ENCODE measurements at regions not wholly inside any gene's neighbourhood (a gene's known extent, or its start where the extent isn't known, plus 50 kb on each side); places are given as distances from the start of the nearest gene placed in this dataset.

DNA sequence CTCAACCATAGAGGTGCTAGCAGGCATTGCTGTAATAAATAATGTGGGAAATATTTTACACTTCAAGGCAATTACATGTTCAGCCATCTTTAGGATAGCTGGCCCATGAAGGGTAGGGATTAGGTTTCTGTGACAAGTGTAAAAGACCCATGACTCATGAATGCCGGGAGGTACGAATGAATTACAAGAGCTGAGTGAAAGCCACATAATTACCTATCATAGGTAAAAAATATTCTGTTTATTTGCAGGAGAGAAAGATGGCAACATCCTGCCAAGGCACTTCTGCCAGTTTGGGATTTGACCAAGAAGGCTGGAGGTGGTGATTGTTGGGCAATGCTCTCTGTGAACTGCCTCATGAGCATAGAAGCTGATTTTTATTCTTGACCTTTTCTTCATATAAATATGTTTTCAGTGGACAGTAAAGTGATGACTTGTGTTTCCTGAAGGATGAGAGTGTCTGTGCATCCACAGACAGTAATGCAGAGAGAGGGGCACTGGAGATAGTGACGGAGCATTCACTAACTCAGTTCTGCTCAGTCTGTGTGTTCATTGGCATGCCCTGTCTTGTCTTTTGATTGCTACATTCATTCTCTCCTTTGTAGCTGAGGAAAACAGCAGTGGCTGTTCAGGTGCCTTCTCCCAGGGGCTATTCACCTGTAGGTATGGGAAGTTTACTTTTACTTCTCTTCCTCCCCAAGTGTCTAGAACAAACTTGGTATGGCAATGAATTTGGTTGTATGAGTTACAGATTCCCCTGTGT is 481.1 kb downstream of the TFAP2B start:
- TF ChIP-seq EP300 (IDR thresholded peaks at IDR 0.05) (no peak), POLR2AphosphoS5 (IDR thresholded peaks at IDR 0.05) (no peak), POLR2A (IDR thresholded peaks at IDR 0.05) (no peak)
- TF ChIP-seq, protein P1, sequence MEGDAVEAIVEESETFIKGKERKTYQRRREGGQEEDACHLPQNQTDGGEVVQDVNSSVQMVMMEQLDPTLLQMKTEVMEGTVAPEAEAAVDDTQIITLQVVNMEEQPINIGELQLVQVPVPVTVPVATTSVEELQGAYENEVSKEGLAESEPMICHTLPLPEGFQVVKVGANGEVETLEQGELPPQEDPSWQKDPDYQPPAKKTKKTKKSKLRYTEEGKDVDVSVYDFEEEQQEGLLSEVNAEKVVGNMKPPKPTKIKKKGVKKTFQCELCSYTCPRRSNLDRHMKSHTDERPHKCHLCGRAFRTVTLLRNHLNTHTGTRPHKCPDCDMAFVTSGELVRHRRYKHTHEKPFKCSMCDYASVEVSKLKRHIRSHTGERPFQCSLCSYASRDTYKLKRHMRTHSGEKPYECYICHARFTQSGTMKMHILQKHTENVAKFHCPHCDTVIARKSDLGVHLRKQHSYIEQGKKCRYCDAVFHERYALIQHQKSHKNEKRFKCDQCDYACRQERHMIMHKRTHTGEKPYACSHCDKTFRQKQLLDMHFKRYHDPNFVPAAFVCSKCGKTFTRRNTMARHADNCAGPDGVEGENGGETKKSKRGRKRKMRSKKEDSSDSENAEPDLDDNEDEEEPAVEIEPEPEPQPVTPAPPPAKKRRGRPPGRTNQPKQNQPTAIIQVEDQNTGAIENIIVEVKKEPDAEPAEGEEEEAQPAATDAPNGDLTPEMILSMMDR (IDR thresholded peaks at IDR 0.05) = no peak
- Histone ChIP-seq H3K36me3 (no peaks in the 10 kb centered on the region), H3K4me1 (no peaks in the 10 kb centered on the region), H3K27ac (no peak overlapping the region), H3K4me3 (no peak overlapping the region), H3K27me3 (no peaks in the 10 kb centered on the region), H3K9me3 (no peaks in the 10 kb centered on the region)
- intact Hi-C loops (cut with DNase I; ENCODE audit: low total_unique reads) = no loop called here
- no peak for DNase-seq
- WGBS, 5 donors = 77 to 93% (median 81%) methylated on average over 3 of the region's 3 CpGs

DNA sequence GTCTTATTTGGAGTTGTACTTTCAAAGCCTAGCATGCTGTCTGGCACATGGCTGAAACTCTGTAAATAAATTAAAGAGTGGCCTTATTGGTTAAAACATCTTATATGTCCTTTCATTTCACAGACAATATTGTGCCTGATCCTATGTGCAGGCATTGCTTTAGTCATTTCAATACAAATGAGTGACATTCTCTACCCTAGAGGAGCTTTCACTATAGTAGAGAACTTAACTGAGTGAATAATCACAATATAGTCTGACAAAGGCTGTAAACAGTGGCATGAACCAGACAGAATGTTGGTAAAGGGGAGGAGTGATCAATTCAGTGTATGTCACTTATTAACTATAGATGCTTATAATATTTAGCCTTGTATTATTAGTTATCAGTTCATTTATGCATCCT is 481.8 kb downstream of the TFAP2B start:
- intact Hi-C loops (cut with DNase I; ENCODE audit: low total_unique reads) = no loop called here
- TF ChIP-seq EP300 (IDR thresholded peaks at IDR 0.05) (no peak), POLR2AphosphoS5 (IDR thresholded peaks at IDR 0.05) (no peak), POLR2A (IDR thresholded peaks at IDR 0.05) (no peak)
- TF ChIP-seq, protein P1 (IDR thresholded peaks at IDR 0.05) = no peak

DNA sequence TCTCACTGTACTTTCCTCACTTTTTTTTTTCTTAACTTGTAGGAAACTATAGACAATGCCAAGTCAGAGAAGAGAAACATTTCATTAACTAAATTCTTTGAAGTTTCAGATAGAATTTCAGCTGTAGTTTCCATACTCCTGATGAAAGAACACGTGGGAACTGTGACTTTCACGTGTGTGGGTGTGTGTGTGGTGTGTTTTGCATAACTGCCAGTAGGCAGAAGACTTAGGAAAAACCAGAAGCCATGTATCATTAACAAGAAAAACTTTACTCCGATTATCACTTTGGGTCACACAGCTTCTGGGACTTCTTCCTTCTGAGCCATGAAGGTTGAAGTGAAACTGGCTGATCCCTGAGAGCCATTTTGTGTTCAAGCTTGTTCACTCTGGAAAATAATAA is 483.3 kb downstream of the TFAP2B start:
- Histone ChIP-seq H3K9me3 (no peaks in the 10 kb centered on the region), H3K4me1 (no peaks in the 10 kb centered on the region), H3K4me3 (no peak overlapping the region), H3K36me3 (no peaks in the 10 kb centered on the region), H3K27ac (no peak overlapping the region), H3K27me3 (no peaks in the 10 kb centered on the region)
- WGBS, 5 donors = 36 to 47% (median 38%) methylated on average over 3 of the region's 3 CpGs
- intact Hi-C loops (cut with DNase I; ENCODE audit: low total_unique reads) = no loop called here
- TF ChIP-seq EP300 (IDR thresholded peaks at IDR 0.05) = no peak
- TF ChIP-seq, protein P1 (IDR thresholded peaks at IDR 0.05) = no peak
- no peak for TF ChIP-seq POLR2A (IDR thresholded peaks at IDR 0.05)
- no peak for TF ChIP-seq POLR2AphosphoS5 (IDR thresholded peaks at IDR 0.05)
- DNase-seq = no peak

More for the DNA sequence above, 481.8 kb downstream of the TFAP2B start:
- H3K27me3 ChIP-seq = no peaks in the 10 kb centered on the region
- no peak for DNase-seq
- H3K27ac ChIP-seq = no peak overlapping the region
- H3K4me3 ChIP-seq = no peak overlapping the region
- H3K4me1 ChIP-seq = no peaks in the 10 kb centered on the region
- H3K9me3 ChIP-seq = no peaks in the 10 kb centered on the region
- no peaks in the 10 kb centered on the region for H3K36me3 ChIP-seq

DNA sequence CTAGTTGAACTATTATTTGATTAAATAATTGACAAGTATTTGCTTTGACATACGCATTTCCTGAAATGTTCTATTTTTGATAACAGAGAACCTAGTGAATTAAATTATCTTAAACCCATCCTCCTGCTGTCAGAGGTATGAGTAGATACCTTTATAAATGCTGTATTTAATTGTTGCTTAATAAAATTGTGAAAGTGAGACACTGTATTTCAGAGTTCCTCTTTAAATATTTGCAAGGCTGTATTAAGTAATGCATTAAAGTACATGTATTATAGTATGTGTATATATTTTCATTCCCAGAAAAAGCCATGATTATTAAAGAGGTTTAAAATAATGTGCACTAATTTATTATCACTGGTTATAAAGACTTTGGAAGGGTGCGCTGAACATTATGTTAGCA is 483.8 kb downstream of the TFAP2B start:
- no peak for DNase-seq
- intact Hi-C loops (cut with DNase I; ENCODE audit: low total_unique reads) = no loop called here
- Histone ChIP-seq H3K4me1 (no peaks in the 10 kb centered on the region), H3K27me3 (no peaks in the 10 kb centered on the region), H3K36me3 (no peaks in the 10 kb centered on the region), H3K27ac (no peak overlapping the region), H3K9me3 (no peaks in the 10 kb centered on the region), H3K4me3 (no peak overlapping the region)
- 91 to 97% (median 93%) methylated on average over 2 of the region's 2 CpGs for WGBS, 5 donors
- TF ChIP-seq POLR2A (IDR thresholded peaks at IDR 0.05) (no peak), POLR2AphosphoS5 (IDR thresholded peaks at IDR 0.05) (no peak), EP300 (IDR thresholded peaks at IDR 0.05) (no peak)
- TF ChIP-seq, protein P1 (IDR thresholded peaks at IDR 0.05) = no peak

All from stomach (tissue), 8 donors.